GM19452 (cell line): ENCODE measurements at regions not wholly inside any gene's neighbourhood (a gene's known extent, or its start where the extent isn't known, plus 50 kb on each side); places are given as distances from the start of the nearest gene placed in this dataset.
"Not testable (repeated sequence)": the region's sequence is repeated elsewhere in the genome, so short reads cannot be mapped to it uniquely, and the experiment has no call there.

Experiments used
- ATAC-seq: cut with Tn5 transposase; IDR thresholded peaks from one replicate; pipeline ENCODE4 v1.9.1; 2021; ENCODE audit not compliant: unreplicated experiment

GRCh38 chr9:3773362-3774060 lies 247.7 kb upstream of the RFX3 start:
- ATAC-seq: no peak

- no peak for ATAC-seq
Observed at GRCh38 chr9:3769646-3770045, 243.8 kb upstream of the RFX3 start.

GRCh38 chr9:3768712-3769457 lies 243.1 kb upstream of the RFX3 start:
- no peak for ATAC-seq

GRCh38 chr9:3768286-3768685 lies 242.5 kb upstream of the RFX3 start:
- ATAC-seq: no peak

GRCh38 chr9:3762076-3762475 lies 236.3 kb upstream of the RFX3 start:
- ATAC-seq: no peak

- no peak for ATAC-seq
Observed at GRCh38 chr9:3760031-3760430, 234.2 kb upstream of the RFX3 start.

- ATAC-seq: peak; percentile 49
Observed at GRCh38 chr9:3758816-3759576, 233.2 kb upstream of the RFX3 start.

- no peak for ATAC-seq
Observed at GRCh38 chr9:3756071-3756470, 230.3 kb upstream of the RFX3 start.

- ATAC-seq: no peak
Observed at GRCh38 chr9:3751125-3751758, 225.4 kb upstream of the RFX3 start.

- ATAC-seq: no peak
Observed at GRCh38 chr9:3750321-3750720, 224.5 kb upstream of the RFX3 start.

GRCh38 chr9:3746296-3747275 lies 220.8 kb upstream of the RFX3 start:
- no peak for ATAC-seq

GRCh38 chr9:3743901-3744413 lies 218.2 kb upstream of the RFX3 start:
- no peak for ATAC-seq

- no peak for ATAC-seq
Observed at GRCh38 chr9:3742586-3742985, 216.8 kb upstream of the RFX3 start.

GRCh38 chr9:3741729-3742128 lies 215.9 kb upstream of the RFX3 start:
- ATAC-seq: no peak

- no peak for ATAC-seq
Observed at GRCh38 chr9:3740690-3741419, 215.1 kb upstream of the RFX3 start.

GRCh38 chr9:3736161-3736560 lies 210.4 kb upstream of the RFX3 start:
- ATAC-seq: no peak

- ATAC-seq: no peak
Observed at GRCh38 chr9:3735251-3735650, 209.4 kb upstream of the RFX3 start.

GRCh38 chr9:3733527-3734262 lies 207.9 kb upstream of the RFX3 start:
- ATAC-seq: not testable (repeated sequence)

- no peak for ATAC-seq
Observed at GRCh38 chr9:3733039-3733408, 207.2 kb upstream of the RFX3 start.
